Effector CD8-positive, alpha-beta T cell (primary cell): ENCODE measurements at regions not wholly inside any gene's neighbourhood (a gene's known extent, or its start where the extent isn't known, plus 50 kb on each side); places are given as distances from the start of the nearest gene placed in this dataset.

Experiments used
- DNase-seq: peaks from one replicate; lab custom pipeline; 2025; lab: John Stamatoyannopoulos, UW

GRCh38 chr5:73374520-73375190, 73.9 kb downstream of the FOXD1 start:
- DNase-seq, result no peak

DNA sequence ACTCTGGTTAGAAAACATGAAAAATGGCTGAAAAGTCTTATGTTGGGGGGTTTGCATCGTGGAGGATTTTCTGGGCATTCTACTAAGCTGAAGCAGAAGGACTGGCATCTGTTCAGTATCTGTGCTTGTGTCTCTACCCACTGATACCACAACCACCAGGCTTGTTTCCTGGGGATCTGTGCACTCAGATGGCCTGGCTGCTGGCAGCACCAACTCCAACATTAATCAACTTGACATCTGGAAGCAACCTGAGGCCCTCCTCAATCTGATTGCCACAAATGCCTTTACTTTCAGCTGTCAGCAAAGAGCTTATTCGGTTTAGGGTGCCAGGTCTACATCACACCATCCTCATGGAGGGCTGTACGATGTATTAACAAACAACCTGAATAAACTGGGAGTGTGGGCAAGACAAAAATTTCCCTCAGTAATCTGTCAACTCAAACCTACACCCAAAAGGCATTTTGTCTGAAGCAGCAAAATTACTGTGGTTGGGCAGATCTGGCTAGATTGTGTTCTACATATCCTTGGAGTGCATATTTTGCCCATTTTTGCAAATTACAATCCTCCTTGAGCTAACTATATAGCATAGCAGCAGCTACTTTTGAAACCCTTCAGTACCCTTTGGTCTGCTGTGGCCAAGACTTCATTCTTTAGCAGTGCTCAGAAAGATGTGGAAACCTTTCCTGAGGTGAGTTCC, 74.6 kb downstream of the FOXD1 start:
- DNase-seq, result no peak

DNA sequence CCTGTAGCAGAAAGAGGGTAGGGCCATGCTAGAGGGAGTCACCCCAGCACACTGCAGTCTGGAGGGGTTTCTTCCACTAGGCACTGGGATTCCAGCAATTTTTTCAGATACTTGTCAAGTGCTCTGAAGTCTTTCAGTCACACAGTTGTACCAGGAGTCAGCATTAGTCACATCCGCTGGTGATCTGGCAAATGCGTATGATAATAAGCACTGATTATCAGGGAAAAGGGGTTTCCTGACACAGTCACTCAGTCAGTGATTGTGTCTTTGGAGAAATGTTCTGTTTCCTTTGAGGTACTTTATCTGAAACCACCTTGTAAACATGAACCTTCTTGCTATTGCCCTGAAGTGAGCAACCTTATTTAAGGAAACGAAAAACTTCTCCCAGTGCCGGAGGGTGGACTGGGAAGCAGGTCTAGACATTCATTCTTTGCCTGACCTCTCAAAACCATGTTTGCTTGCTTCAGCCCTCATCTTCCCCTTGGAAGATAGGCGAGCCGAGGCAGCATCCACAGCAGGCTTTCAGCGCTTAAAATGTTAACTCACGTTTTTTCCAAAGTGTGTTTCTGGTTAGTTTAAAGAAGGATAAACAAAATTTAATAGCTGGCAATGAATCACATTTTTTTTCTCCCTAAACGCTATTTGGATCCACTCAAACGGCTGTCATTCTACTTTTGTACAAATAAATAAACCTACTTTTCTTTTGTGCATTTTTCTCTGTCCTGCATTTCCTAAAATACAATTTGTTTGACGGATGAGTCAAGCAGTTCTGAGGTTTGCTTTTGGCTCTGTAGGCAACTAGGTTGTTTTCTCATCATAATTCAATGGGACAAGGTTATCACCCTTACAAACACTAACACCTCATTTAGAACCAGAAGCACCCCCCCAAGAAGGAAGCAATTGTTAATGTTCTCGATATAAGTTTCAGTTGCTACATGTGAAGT, 77.7 kb downstream of the FOXD1 start:
- DNase-seq, result no peak

GRCh38 chr5:73370095-73370494, 78.5 kb downstream of the FOXD1 start:
- DNase-seq, result no peak

- no peak for DNase-seq
These were observed 79.3 kb downstream of the FOXD1 start for GRCh38 chr5:73369278-73369677.

DNA sequence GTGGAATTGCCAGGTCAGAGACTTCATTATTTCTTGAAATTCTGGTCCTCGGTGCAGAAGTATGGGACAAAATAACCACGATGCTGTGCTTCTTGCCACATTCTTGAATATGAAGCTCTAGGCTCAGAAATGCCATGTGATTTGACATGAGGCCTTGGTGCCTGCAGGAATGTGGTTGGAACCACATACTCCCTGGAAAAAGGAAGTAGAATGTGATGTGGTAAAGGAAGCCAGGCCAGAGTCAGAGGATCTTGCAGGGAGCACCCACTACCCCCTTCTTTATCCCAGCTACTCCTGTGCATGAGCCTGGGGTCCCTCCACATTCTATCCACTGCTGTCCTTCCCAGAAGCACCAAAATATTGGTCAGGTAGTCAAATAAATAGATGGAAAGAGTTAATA, 80.9 kb downstream of the FOXD1 start:
- DNase-seq, result no peak

GRCh38 chr5:73365990-73366667, 82.4 kb downstream of the FOXD1 start:
- no peak for DNase-seq

- DNase-seq, result no peak
These were observed 83.2 kb downstream of the FOXD1 start for GRCh38 chr5:73365301-73365853.

DNA sequence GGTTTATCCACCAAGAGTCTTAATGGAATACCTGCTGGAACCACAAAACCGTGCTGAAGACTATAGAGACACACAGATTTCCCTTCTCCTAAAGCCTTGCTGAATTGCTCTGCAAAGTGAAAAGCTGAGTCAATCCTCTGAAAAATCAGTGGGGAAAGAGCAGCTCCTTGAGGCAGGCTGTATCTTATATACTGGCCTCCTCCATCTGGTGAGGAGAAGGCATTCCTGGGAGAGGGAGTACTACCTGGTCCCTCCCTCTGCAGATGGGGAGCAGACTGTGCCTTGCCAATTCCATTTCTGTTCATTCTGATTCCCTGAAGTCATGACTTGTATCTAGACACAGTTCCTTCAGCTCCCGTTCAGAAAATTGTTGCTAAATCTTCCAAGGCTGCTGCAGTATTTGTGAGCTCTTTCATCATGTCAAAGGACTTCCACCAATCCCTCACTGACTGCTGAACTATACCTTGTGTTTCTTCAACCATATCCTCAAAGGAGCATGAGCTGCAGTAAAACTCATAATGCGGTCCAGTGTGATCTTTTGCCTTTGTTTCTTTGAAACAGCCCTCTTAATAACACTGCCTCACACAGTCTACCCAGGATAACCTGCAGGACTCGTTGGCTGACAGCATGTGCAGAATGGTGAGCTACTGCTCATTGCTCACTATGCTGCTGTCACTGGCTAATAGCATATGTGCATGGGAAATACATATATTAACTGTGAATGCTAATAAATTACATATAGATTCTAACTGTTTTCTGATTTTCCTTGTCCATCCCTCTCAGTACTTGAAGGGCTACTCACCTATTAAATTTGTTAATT, 84.5 kb downstream of the FOXD1 start:
- no peak for DNase-seq

GRCh38 chr5:73359395-73359794, 89.2 kb downstream of the FOXD1 start:
- DNase-seq, result no peak

DNA sequence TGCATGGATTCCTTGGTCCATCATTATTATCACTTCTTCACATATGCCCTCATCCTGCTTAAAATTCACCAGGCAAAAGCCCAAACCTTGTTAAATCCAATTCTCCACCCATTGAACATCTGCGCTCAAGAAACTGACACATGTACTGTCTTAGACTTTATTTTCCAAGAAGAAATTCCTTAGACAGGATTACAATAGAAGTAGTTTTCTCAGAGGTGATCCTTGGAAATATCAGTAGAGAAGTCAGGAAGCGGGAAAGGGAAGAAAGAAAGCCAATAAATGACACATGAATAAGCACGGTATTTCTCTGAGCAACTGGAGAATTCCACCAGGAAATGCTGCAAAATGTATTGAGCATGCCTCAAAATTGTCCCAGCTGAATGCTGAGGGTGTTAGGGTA, 90.2 kb downstream of the FOXD1 start:
- no peak for DNase-seq

- DNase-seq, result no peak
These were observed 91.0 kb downstream of the FOXD1 start for GRCh38 chr5:73357576-73357975.

DNA sequence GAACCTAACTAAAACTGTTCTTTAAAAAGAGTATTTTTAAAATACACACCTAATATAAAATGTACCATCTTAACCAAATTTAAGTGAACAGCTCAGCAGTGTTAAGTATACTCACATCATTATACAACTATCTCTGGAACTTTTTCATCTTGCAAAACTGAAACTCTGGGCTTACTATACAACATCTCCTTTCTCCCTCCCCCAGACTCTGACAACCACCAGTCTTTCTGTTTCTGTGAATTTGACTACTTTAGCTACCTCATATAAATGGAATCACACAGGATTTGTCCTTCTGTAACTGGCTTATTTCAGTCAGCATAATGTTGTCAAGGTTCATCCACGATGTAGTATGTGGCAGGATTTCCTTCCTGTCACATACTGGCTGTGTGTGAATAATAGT, 93.5 kb downstream of the FOXD1 start:
- DNase-seq, result no peak

DNA sequence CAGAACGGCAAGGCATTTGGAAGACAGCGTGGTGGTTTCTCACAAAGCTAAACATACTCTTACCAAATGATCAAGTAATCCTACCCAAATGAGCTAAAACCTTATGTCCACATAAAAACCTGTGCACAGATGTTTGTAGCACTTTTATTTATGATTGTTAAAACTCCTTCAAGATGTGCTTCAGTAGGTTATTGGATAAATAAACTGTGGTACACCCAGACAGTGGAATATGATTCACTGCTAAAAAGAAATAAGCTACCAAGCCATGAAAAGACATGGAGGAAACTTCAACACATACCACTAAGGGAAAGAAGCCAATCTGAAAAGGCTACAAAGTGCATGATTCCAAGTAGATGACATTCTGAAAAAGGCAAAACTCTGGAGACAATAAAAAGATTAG, 94.2 kb downstream of the FOXD1 start:
- DNase-seq, result no peak

GRCh38 chr5:73352649-73353230, 95.8 kb downstream of the FOXD1 start:
- DNase-seq, result no peak

DNA sequence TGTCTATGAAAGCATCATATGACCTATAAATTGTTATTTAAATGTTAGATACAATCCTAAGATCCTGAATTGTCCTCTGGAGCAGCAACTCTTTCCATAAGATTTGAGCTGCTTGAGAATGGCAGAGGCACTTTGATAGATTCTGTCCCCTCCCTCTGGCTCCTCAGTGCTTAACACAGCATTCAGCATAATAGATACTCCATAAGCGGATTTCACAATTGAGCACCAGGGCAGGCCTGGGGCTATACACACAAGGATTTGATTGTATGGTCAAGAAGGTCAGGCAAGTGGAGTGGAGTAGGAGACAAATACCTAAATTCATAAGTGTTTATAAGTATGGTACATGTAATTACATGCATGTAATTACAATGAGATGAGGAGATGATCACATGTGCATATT, 96.3 kb downstream of the FOXD1 start:
- DNase-seq, result no peak

- no peak for DNase-seq
These were observed 97.0 kb downstream of the FOXD1 start for GRCh38 chr5:73351593-73351992.

GRCh38 chr5:73346878-73347408, 101.6 kb downstream of the FOXD1 start:
- no peak for DNase-seq

- no peak for DNase-seq
These were observed 103.7 kb downstream of the FOXD1 start for GRCh38 chr5:73344835-73345234.

DNA sequence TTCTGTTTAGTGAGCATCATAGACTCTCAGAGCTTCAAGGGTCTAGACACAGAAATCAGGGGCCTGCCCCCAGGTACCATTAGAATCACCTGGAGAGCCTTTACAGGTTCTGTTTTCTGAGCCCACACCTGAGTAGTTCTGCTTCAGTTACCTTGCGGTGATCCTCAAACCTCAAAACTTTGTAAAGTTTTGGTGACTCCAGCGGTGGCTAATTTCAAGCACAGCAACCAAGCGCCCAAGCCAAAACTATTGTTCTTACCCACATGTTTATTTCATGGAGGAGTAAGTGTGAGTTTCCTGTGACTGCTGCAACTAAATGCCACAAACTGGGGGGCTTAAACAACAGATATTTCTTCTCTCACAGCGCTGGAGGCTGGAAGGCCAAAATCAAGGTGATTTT, 108.9 kb downstream of the FOXD1 start:
- no peak for DNase-seq
